ENCODE measurements at regions not wholly inside any gene's neighbourhood (a gene's known extent, or its start where the extent isn't known, plus 50 kb on each side); places are given as distances from the start of the nearest gene placed in this dataset.
"Not testable (repeated sequence)": the region's sequence is repeated elsewhere in the genome, so short reads cannot be mapped to it uniquely, and the experiment has no call there.

DNA sequence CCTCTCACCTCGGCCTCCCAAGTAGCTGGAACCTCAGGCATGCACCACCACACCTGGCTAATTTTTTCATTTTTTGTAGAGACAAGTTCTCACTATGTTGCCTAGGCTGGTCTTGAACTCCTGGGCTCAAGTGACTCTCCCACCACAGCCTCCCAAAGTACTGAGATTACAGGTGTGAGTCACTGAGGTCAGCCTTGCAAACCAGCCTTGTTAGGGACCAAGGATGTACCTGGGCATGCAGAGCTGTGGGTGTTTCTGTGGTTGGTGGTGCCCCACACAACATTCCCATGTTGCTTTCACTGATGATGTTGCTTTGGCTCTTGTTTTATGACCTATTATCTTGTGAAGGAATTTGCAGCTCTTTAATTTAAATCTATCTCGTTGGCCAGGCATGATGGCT, 54.8 kb downstream of the OTUD1 start:
- DNase-seq (ENCODE audit: low spot score) = no peak

DNA sequence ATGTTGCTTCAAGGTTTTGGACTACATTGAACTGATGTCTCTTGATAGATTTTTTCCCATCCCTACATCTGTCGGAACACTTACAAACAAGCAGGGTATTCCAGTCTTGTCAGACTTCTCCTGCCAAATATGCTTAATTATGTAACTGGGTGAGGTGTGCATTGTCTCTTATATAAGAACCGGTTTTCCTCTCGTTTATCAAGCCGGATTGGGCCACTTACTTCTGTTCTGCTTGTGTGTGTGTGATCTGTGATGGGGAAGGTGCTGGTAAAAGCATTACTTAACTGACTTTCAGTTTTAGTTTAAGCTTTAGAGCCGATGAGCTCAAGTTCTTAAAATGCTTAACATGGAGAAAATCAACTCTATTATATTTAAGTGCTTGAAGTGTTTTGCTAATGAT, 57.9 kb downstream of the OTUD1 start:
- no peak for DNase-seq (ENCODE audit: low spot score)

DNA sequence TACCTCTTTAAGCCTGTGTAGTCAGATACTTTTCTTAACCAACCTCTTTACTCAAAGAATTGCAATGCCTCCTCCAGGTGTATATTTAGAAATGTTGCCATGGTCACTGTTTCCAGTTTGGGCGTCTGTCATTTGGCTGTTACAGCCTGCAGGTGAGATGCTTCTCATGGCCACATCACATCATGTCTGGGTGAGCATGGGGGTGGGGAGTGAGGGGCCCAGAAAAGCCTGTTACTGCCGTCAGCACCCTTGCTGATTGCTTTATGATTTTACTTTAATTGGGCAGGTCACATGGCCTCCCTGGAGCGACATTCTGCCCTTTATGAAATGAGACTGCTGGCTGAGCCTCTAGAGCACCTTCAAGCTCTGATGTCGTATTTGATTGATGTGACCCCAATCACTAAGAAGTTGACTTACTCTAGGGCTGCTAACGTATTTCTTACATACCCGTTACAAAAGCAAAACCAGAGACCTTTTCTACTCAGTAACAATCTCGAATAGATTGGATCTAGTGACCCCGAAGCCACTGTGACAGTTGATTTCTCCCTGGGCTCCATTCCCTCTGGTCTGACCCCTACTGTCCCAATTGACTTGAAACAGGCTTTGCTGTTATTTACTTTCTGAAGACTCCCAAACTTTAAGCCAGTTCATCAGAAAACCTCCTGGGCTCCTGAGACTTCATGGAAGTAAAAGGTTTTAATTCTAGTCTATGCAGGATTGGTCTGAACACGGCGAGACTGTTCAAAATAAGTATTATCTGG, 60.7 kb downstream of the OTUD1 start:
- DNase-seq (ENCODE audit: low spot score) = no peak

DNA sequence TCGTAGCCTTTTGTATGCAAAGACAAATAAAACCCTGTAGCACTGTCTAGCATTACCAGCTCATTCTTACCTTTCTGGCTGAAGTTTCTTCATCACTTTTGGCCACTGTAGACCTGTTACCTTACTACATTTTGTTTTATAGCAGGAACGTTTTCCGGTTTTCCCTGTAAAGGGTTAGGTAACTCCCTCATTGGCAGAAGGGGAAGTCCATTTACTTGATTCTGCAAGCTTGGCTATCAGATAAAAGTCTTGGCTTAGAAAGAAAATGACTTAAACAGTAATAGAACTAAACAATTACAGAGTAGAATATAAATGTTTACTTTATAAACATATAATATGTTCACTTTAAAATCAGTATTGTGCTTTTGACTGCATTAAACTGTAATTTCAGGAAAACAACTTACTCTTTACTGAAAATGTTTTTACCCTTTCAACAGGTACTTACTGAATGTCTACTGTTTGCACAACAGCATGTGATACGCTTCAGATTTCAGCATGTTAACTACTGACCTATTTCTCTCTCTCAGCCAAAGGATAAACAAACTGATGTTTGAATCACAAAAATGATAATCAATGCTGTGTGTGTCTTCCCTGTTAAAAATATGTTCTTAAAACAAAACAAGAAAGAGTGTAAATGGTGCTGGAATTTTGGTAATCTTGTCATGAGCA, 67.1 kb downstream of the OTUD1 start:
- no peak for DNase-seq (ENCODE audit: low spot score)

DNA sequence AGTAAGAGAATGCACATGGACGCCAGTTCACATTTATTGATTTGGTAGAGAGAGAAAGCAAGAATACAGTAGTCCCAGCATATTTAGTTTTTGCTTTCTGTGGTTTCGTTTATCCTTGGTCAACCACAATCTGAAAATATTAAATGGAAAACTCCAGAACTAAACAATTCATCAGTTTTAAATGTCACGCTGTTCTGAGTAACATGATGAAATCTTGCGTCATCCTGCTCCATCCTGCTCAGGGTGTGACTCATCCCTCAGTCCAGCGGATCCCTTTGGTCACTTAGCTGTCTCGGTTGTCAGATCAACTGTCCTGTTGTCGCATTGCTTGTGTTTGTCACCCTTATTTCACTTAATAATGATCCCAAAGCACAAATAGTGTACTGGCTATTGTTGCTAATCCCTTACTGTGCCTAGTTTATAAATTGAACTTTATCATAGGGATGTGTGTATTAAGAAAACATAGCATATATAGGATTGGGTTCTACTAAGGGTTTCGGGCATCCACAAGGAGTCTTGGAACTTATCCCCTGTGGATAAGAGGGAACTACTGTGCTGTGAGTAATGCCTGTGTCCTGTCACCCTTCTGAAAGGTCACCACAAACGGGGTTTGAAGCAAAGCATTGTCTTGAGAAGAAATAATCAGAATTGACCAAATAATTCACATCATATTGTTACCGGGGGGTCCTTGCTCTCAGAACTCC, 73.6 kb downstream of the OTUD1 start:
- DNase-seq (ENCODE audit: low spot score) = no peak

DNA sequence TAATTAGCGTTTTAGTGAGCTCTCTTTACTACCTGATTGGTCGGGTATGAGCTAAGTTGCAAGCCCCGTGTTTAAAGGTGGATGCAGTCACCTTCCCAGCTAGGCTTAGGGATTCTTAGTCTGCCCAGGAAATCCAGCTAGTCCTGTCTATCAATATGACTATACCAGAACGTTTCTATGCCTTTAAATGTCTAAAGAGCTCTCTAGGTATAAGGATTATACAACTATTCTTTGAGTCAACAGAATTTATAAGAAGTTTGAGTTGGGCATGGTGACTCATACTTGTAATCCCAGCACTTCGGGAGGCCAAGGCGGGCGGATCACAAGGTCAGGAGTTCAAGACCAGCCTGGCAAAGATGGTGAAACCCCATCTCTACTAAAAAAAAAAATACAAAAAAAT, 74.7 kb downstream of the OTUD1 start:
- DNase-seq (ENCODE audit: low spot score) = not testable (repeated sequence)

DNA sequence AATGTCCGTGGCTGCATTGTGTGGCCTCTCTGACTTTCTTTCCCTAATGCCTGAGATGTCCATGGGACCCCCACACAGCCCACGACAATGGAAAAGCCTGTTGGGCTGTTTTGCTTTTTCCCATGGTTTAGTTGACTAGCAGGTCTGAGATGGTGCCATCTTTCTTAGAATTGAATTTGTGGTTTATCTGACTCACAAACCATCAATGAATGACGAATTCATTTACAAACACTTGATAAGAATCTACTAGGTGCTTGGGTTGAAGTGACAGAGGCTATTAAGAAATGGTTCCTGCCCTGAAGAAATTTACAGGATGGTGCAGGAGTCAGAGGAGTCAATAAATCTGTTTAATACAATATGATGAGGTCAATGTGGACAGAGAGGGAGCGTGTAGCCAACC, 75.4 kb downstream of the OTUD1 start:
- DNase-seq (ENCODE audit: low spot score) = no peak

DNA sequence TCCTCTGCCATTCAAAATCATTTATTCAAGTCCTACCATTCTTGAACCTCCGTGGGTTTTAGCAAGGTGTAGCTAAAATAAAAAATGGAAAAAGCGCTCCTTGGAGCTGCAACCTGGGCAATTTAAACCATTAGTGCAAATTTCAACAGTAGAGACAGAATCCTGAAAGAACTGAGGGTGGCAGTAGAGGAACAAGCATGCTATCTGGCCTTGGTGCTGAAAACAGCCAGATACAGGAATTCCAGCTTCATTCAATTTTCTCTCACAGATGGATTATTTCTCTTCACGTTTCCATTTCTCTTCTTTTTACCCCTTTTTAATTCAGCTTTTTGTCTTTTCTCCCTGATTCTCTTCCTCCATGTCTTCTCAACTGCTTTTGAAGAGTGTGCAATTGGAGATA, 77.7 kb downstream of the OTUD1 start:
- DNase-seq (ENCODE audit: low spot score) = no peak

DNA sequence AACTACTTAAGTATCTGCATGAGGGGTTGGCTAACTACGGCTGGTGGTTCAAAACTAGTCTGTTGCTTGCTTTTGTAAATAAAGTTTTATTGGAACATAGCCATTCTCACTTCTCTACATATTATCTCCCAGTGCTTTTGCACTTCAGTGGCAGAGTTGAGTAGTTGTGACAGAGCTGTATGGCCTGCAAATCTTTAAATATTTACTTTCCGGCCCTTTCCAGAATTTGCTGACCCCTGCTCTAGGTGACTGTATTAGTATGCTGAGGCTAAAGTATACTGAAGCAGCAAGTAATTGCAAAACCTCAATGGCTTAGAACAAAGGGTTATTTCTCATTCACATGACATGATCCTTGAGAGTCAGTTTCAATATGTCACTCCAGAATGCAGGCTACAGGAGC, 78.3 kb downstream of the OTUD1 start:
- DNase-seq (ENCODE audit: low spot score) = no peak

DNA sequence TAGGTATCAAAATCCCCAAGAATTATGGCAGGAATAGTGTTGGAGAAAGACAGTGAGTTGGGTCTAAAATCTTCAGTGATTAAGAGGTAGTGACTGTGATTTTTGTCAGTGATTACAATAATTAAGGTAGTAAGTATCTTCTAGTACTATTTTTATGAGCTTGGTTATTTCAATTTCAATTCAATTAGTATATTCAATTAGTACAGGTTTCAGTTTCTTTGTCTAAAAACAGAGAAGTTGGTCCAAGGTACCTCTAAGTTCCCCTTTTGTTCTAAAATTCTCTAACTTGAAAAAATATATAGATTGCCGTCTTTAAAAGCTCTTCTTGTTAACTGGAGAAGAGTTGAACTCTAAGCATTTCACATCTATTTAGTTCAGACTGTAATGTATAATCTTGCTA, 82.9 kb downstream of the OTUD1 start:
- no peak for DNase-seq (ENCODE audit: low spot score)

DNA sequence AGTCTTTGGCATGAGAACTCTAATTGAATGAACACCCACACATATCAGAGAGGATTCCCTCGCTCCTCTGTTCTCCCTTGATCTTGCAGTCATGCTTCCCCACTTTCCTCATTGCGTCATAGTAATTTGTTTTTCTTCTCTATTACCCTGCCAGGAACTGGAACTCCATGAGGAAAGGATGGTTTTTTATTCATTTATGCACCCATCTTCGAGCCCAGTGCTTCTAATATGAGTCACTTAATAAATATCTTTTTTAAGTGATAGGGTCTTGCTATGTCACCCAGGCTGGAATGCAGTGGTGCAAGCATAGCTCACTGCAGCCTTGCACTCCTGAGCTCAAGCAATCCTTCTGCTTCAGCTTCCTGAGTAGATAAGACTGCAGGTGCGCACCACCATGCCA, 83.5 kb downstream of the OTUD1 start:
- DNase-seq (ENCODE audit: low spot score) = no peak

DNA sequence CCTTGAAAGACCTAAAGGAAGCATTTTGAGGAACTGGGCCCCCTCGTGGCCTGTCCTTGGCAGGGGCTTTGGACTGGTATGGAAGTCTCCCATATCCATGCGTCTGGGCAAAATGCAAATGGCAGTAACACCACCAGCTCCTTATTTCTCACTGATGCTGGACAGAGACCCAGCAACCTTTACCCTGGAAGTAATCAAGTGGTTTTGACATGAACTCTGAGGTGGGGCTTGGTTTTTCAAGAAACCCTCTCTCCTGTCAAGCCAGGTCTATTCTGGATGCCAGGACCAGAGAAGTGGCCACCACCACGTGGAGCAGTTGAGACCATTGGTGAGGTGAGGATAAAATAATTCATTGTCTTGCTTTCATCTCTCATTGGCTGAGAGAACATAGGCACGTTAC, 84.4 kb downstream of the OTUD1 start:
- no peak for DNase-seq (ENCODE audit: low spot score)

DNA sequence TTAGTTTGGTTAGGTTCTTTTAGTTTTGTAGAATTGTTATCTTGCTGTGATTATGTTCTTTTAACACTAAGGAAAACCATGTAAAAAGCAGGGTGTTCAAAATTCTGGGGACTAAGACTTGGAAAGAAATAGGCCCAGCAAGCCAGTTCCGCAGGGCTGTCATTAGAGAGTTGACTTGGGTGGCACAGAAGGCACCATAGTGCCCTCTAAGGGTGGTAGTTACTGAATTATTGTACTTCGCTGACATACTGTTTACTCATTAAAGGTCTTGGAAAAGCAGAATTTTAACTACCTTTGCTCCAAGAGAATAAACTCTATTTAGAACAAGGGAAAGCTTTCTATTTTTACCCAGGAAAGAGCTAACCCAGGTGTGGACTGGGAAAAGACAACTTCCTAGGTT, 86.5 kb downstream of the OTUD1 start:
- DNase-seq (ENCODE audit: low spot score) = peak; percentile 13

DNA sequence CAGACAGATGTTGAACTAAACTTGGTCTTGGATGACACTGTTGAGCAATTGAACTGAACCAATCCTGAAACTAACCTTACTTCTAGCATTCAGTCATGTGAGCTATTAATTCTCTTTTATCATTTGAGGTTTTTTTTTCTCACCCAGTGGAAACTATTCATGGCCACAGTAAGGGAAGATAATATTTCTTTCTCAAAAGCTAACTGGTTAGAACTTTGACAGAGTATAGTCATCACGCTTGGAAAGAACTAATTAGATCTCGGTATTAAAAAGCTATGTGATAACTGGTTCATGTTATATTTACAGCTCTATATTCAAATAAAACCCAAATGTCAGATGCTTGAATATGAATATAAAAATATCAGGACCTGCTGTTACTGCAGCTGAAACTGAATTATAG, 89.5 kb downstream of the OTUD1 start:
- DNase-seq (ENCODE audit: low spot score) = no peak

DNA sequence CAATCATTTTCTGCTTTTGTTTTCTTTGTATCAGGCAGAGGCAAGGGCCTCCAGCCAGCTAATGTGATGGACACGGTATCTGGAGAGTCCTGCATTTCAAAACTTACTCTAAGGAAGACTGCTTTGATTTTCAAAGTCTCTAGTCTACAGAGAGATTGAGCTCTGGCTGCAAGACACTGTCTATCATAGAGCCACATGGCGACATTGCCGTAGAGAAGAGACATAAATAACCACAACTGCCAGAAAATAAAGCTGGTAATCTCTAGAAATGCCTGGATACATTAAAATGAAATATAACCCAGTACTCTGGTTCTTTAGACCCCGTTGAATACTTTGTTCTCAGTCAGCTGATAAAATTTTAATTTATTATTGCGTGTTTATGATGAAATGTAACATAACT, 90.8 kb downstream of the OTUD1 start:
- no peak for DNase-seq (ENCODE audit: low spot score)

DNA sequence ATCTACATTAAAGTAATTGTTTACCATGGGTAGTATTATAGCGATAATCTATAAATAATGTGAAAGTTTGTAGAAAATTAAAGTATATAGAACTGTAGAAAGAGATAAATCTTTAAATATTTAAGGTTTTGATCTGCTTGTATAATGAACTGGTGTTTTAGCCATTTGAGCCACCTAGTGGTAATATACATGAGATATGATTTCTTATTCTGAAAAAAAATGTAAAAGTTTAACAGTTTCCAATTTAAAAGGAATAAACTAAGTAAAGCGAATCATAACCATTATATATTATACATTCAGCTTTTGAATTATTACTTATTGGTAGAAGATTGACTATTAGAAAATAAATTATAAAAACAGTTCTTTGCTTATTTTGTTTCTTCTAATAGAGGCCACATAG, 91.2 kb downstream of the OTUD1 start:
- DNase-seq (ENCODE audit: low spot score) = no peak

DNA sequence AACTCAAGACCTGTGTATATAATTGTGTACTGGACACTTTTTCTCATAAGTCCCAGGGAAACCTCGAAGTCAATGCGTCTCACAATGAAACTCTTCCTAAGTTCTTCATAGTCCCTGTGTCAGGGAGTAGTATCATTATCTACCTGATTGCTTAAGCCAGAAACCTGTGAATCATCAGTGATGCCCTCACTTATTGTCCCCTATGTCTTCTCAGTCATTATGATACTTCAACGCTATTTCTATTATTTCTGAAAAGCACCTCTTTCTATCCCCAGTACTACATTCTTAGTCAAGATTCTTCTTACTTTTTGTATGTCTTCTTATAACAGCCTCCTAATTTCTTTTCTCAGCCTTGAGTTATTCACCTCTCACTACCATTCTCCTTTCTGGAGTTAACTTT, 94.3 kb downstream of the OTUD1 start:
- DNase-seq (ENCODE audit: low spot score) = no peak

DNA sequence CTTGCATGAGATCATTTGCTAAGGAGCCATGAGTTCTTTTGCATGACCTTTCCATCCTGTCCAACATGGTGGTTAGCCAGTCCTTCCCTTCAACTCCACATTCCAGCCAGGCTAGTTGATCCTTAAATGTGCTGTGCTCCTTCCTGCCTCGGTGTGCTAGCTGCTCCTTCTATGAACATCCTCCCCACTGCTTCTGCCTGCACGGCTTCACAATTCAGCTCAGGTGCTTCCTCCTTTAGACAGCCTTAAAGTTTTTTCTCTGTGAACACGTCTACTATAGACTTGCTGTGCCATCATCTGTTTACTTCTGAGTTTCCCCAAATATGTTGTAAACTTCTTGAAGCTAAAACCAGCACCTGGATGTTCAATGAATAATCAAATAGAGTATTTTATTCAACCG, 95.5 kb downstream of the OTUD1 start:
- DNase-seq (ENCODE audit: low spot score) = no peak

DNA sequence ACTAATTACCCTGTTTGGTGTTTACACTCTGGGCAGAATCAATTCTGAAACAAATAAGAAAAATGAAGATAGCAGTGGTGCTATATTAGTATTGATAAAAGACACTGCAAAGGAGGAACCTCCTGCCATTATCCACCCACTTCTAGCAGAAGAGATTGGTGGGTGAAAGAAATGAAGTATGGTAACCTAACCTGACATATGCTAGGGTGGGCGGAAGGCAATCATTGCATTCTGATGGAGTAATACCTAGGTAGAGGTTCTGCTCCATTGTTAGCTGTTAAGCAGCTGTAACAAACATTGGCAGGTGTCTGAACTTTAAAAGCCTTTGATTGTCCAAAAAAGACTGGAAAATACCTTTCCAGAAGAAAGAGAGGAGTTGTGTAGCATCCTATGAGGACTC, 95.9 kb downstream of the OTUD1 start:
- DNase-seq (ENCODE audit: low spot score) = no peak

DNA sequence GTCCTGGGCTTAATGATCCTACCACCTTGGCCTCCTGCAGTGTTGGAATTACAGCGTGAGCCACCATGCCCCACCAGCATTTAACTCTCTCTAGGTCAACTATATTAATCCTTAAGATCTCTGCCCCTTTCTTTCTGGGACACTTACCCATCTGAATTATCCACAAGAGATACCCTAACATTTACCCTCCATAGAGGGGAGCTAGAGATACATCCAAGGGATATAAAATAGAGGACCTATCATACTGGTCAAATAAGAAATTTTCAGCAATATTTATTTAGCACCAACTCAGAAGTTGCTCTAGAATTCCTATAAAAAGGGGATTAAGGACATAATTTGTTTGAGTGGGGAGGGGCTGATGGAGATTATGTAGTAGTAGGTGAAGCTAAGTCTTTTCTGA, 96.5 kb downstream of the OTUD1 start:
- DNase-seq (ENCODE audit: low spot score) = no peak

DNA sequence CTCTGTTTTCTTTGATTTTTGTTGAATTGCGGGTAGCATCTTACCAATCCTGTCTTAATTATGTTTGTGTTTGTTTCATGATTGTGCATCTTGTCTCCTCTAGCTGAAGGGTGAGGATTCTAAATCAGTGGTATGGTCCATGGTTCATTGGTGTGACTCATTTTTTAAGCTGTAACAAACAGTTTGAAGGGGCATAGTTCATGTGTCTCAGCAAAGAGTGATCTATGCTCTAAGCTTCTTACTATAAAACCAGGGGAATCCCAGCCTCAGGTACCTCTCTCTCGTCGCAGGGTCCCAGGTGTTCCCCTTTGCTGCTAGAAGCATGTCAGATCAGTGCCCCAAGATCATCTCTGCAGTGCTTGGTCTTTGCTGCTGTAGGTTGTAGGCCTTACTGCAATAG, 100.1 kb downstream of the OTUD1 start:
- no peak for DNase-seq (ENCODE audit: low spot score)

DNA sequence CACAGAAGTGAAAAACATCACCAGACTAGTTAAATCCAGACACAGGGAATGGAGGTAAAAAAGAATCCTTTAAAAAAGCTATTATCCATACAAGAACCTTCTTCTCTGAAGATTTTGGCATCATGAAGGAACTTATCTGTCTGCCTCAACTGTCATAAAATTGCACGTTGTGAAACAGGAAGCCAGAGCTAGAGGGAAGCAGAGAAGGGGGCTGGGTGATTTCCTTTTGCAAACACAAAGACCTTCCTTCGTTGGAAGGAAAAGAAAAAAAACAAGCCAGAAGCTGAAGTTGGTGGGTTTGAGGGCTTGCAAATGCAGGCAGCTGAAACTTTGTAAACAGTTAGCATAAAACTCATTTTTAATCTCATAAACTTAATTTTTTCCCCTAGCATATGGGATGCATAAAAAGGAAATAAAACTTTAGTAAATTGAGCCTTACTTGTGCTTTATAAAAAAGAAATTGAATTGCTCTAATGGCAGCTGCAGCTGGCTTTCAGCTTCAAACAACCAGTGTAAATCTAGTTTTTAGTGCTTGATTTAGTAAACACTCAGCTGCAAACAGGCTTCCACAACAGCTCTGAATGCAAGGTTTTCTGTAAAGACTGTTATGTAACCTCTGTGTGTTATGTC, 101.6 kb downstream of the OTUD1 start:
- DNase-seq (ENCODE audit: low spot score) = no peak
